ENCODE measurements at regions not wholly inside any gene's neighbourhood (a gene's known extent, or its start where the extent isn't known, plus 50 kb on each side); places are given as distances from the start of the nearest gene placed in this dataset.
A peak's percentile ranks its signal among the peaks of the same experiment; 100 is the strongest.

DNA sequence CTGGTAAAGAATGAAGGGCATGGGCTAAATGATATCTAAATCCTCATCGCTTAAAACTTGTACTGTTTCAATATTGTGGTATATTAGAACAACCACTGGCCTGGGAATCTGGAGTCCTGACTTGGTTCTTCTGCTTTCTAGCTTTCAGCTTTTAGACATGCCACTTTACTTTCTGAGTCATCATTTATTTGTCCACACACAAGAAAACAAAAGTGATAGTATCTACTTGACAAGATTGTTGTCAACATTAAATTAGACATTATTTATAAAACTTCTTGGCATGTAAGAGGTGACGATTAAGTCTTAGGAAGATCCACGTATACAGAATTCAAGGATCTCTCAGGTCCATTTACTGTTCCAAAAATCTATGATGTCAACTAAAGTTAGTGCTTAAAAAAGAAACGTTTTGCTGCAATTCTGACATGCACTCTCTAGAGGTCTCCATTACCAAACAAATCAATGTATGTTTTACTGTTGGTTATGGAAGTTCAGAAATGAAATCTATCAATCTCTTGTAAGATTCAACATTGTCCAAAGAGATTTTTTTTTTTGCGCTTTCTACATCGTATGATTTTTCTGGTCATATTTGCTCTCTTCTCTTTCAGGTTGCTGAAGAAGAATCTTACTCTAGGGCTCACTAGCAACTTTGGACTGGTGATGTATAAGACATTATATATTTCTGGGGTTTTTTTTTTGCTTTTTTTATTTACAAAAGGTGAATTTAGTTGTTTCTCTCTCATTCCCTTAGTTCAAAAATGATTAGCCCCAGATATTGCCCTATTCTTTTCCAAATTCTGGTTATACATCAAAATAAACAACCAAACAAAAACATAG is 53.6 kb upstream of the DYNC1I1 start:
- no peak for DNase-seq (ENCODE audit: low read depth)

DNA sequence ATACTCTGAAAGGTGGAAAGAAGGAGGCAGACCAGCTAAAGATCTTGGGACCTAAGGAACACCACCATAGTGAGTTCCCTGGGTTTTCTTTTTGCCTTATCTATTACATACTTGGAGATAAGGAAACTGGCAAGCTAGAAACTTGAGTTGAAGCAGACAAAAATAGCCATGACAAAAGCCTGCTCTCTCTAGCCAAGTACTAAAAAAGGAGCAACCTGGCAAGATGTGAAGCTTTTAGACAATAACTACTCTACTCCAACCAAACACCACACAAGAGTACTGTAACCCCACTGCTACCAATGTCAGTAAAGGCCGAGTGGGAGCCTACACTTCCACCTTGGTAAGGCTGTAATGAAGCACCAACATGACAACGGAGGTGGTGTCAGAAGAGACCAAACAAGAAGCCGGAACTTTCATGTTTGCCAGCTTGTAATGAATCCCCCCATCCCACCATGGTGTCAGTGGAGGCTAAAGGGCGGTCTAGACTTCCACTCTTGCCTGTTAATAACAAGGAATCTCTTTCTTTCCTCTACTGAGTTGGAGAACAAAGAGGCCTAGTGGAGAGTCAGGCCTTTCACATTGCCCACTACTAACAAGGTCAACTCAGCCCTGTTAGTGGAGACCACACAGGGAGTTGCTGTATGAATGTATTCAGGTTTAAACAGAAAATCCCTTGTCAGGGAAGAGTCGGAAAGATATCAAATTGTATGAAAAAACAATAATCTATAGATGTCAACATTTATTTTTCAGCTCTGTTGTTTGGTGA is 55.8 kb upstream of the DYNC1I1 start:
- DNase-seq (ENCODE audit: low read depth): no peak

DNA sequence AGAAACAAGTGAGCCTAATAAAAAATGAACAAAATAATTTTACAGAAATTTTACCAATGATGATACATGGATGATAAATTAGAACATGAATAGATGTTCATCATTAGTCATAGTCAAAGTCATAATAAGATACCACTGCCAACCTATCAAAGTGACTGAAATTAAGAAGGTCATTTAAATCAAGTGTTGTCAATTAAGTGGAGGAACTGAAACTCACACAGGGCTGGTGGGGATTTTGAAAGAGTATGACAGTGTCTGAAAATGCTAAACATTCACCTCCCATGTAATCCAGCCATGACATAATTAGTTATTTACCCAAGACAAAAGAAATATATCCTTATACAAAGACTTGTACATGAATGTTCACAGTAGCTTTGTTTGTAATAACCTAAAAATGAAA is 57.1 kb upstream of the DYNC1I1 start:
- no peak for DNase-seq (ENCODE audit: low read depth)

DNA sequence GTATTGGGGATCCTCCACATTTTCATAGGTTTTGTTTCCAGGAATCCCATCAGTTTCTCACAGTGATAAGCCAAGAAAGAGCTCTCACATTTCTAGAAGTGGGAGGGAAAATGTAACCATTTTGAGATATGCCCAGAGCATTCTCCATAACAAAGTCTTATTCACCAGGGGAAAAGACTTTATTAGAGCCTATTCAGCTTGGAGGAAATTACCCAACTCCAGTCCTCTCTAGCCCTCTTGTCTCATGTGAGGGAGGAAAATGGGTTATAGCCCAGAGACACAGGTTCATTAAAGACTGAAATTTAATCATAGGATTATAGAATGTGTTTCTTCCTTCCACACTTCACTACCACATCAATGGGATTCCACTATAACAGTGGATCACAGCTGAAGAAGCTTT is 61.6 kb upstream of the DYNC1I1 start:
- DNase-seq (ENCODE audit: low read depth): no peak

DNA sequence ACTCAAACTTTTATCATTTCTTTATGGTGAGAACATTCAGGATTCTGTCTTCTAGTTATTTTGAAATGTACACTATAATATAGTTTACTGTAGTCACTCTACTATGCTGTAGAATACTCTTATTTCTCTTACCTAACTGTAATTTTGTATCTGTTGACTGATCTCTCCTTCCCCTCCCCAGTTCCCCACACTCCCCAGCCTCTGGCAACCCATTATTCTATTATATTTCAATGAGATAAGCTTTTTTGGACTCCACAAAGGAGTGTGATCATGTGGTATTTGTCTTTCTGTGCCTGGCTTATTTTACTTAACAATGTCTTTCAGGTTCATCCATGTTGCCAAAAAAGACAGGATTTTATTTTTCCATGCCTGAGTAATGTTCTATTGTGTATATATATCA is 71.4 kb upstream of the DYNC1I1 start:
- DNase-seq (ENCODE audit: low read depth): no peak

DNA sequence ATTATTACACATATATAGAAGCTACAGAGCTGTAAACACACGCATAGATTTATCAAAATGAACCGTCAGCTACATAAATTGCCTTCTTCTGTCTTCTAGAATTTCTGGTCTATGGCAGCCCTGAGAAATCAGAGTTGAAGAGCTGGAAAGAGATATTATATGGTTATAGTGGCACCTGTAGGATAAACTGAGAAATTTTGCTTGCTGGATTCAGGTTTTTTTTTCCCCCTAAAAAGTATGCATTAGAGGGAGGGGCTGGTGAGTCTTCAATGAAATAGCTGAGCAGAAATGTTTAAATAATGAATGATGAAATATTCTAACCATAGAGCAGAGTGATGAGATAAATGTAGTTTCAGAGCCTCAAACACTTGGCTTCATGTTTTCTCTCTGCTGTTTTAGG is 78.0 kb upstream of the DYNC1I1 start:
- DNase-seq (ENCODE audit: low read depth): no peak

DNA sequence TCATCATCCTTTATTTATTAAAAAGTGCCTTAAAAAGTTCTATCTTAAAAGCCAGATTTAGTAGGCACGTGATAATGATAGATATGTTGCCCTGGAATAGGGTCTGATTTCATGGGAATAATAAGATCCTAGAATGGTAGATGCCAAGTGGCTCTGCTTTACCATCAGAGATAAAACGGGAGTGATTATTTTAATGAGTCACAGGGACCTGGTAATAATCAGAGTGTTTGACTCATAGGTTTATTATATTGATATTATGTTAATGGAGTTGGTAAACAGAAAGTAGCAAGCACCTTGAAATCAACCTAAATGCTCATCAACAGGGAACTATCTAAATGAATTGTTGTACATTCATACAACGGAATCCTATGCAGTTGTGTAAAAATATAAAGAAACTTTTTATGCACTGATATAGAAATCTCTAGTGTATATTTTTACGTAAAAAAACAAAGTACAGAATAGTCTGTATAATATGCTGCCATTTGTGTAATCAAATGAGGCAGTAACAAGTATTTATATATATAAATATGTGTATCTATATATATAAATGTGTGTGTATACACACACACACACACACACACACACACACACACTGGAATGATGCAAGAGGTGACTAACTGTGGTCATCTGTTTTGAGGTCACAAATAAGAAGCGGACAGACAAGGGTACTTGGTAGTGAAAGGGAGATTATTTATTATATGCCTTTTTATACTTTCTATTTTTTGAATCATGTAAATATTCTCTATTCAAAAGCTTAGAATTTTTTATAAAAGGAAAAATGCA is 78.6 kb upstream of the DYNC1I1 start:
- DNase-seq (ENCODE audit: low read depth): no peak

DNA sequence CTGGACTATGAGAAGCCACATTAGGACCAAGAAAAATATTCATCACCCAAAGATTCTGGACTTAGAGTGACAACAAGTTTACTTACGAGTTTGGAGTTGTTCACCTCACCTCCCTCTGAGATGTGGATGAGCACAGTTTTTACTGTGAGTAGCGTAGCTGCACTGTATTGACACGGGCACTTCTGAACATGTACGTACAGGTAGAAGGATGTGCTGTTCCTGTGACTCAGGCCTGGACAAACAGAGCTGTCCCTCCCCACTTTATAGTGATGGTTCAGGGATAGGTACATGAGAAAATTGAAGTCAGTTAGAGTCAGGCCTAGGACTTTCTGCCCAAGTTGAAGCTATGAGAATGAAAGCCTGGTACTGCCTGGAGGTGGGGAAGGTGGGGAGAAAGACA is 80.9 kb upstream of the DYNC1I1 start:
- no peak for DNase-seq (ENCODE audit: low read depth)

DNA sequence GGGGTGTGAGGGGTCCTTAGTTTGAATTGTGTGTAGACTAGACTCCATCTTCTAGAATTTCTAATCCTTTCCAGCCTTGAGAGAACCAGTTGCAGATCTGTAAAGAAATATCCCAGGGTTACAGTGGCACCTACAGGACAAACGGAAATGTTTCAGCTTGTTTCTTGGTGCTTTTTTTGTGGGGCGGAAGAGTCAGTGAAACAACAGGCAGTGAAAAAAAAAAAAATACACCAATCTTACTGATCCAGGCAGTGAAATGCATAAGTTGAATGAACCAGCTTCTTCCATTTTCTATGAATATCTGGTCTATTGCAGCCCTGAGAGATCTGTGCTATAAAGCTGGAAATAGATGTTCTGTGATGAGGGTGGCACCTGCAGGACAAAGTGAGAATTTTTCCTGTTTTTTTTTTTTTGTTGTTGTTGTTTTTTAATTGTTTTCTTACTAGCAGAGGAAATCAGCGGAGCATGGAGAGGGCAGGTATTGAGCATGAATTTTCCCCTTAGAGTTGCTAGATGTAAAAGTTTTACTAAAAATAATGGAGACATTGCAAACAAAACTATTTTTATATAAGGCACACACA is 81.9 kb upstream of the DYNC1I1 start:
- DNase-seq (ENCODE audit: low read depth): peak; percentile 11

DNA sequence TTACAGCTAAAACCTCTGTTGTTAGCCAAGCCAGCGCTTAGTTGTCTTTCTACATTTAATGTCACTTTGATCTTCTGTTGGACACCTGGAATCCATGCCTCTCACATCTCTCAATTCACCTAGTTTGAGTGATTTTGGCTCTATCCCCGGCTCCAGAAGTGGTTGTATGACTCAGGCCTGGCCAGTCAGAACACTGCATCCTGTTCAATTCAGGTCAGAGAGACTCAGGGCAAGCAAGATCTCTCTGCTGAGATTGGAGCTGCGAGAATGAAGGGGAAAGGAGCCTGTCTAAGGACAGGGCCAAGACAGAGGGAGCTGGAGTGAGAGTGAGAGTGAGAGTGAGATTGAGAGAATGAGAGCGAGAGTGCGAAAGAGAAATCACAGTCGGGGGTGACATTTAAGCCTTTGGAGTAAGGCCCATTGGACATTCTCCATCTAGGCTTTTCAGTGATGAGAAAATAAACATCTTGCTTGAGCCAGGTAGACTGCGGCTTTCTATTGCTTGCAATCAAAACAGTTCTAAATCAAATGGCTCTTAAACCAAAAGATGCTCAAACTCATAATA is 83.3 kb upstream of the DYNC1I1 start:
- DNase-seq (ENCODE audit: low read depth): no peak

DNA sequence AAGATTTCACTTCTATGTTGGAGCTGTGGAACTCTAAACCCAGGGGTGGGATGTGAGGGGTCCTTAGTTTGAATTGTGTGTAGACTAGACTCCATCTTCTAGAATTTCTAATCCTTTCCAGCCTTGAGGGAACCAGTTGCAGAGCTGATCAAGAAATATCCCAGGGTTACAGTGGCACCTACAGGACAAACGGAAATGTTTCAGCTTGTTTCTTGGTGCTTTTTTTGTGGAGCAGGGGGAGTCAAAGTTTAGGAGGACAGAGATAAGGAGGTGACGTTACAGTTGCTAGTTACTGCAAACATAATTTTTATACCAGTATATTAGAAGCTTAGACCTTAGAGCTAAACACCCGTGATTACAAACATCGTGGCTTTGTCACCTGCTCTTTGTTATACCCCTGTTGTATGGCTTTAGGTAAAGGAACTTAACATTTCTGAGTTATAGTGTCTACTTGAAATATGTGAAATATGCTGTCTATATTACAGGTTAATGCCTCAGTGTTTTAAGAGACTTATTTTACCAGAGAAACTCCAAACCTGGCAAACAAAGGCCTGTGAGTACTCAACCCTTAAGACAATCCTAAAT is 84.5 kb upstream of the DYNC1I1 start:
- no peak for DNase-seq (ENCODE audit: low read depth)

DNA sequence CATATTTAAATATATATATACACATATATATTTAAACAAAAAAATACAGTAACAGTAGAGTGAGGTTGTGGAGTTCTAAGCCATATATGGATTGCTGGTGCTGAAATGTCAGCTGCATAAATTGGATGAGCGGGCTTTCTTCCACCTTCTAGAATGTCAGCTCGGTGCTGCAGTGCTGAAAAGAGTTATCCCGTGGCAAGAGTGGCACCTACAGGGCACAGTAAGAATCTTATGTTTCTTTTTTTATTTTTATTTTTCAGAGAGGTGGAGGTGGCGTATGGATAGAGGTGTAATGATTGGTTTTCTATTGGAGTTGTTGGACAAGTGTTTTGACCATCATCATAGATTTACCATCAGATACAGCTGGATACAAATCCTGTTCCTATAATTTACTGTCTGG is 86.2 kb upstream of the DYNC1I1 start:
- DNase-seq (ENCODE audit: low read depth): peak; percentile 25

DNA sequence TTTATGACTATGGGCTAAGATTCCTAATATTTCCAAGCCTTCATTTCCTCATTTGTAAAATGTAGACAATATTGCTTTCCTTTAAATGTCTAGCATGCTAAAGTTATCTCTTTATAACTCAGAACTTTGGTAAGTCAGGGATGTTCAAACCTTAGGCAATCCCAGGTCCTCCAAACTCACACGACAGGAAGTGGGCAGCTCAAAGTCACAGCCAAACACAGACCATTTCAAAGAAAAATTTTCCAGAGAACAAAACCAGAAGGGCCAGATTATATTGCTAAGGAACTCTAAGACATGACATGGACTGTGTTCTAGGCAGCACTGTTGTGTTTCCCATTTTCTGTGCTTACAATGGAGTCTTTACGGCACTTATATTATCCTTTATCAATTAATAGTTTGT is 87.8 kb upstream of the DYNC1I1 start:
- no peak for DNase-seq (ENCODE audit: low read depth)

DNA sequence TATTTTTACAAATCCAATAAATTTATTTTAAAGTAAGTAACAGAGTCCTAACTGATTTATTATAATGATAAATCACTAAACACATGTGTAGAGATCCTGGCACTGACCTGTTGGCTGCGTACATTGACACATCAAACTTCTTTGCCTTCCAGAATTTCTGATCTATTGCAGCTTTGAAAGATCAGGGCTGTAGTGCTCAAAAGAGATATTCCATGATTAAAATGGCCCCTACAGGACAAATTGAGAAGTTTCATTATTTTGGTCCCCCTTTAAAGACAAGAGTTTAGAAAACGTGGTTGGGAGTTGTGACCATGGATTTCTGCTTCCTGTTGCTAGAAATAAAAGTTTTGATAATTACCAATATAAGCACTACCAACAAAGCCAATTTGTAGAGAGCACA is 87.7 kb upstream of the PDK4 start:
- DNase-seq (ENCODE audit: low read depth): peak; percentile 21

DNA sequence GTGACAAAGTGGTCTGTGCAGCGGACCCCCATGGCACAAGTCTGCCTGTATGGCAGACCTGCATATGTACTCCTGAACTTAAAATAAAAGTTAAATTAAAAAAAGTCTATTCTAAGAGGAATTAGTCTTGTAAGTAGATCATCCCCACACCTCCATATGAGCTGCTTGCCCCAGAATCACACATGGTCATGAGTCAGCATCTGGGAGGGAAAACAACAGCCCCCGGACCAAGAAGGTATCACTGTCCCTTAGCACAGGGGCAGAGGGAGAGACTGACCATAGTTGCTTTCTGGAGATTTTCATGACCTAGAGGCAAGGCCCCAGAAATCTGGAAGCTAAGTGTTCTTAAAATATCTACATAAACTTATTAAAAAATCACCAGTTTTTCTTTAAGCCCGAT is 86.6 kb upstream of the PDK4 start:
- no peak for DNase-seq (ENCODE audit: low read depth)

DNA sequence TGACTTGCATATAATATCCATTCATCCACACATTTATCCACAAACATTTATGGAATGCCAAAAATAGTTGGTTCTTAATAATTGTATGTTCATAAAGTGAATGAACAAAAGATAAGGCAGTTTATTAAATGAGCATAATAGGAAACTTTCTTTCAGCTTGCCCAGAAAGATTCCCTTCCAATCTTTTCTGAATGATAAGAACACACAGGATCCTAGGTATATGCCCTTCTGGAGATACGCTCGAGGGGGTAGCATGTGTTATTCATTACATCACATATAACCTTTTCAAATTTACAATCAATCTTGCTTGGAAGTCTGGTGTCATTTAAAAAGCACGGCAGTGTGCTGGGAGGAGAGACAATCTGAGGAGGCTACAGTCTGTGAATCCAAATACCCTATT is 80.4 kb upstream of the PDK4 start:
- DNase-seq (ENCODE audit: low read depth): no peak

DNA sequence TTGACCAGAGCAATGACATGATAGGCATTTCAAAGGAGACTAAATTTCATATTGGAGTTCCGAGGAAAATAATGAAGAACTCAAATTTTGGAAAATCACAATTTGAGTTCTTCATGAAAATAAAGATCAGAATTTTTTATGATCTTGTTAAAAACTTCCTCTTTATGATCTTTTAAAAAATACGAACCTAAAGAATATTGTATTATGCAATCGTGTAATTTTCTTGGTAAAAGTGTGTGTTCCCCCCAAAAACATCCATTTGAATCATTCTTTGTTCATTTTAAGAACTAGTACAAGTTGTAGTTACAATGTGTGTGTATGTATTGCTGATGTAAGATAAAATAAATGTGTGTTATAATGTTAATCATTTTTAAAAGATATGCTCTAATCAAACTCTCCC is 79.3 kb upstream of the PDK4 start:
- DNase-seq (ENCODE audit: low read depth): no peak

DNA sequence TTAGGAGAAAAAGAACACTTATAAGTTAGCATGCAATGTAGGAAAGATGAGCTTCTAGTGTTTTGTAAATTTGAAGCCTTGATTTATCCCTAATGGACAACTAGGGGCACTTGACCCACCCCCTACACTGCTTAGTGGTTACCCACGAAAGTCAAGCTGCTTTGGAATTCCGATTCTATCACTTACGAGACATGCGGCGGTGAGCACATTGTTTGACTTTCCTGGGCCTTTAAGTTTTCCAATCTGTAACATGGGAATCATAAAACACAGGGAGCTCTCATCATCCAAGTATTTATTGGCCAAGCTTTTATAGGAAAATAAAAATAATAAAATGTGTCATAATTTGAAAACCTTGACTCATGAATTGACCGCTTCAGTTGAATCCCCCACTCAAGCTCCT is 78.7 kb upstream of the PDK4 start:
- no peak for DNase-seq (ENCODE audit: low read depth)

DNA sequence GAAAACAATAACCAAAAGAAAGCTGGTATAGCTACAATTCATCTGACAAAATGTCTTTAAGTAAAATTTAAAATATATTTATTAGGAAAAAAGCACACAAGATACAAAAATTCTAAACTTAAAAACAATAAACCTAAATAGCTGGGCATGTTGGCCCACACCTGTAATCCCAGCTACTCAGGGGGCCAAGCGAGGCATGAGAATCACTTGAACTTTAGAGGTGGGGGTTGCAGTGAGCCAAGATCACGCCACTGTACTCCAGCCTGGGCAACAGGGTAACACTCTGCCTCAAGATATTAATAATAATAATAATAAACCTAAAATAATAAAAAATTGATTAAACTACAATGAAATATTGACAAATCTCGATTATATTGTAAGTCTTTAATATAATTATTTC is 77.8 kb upstream of the PDK4 start:
- DNase-seq (ENCODE audit: low read depth): no peak

DNA sequence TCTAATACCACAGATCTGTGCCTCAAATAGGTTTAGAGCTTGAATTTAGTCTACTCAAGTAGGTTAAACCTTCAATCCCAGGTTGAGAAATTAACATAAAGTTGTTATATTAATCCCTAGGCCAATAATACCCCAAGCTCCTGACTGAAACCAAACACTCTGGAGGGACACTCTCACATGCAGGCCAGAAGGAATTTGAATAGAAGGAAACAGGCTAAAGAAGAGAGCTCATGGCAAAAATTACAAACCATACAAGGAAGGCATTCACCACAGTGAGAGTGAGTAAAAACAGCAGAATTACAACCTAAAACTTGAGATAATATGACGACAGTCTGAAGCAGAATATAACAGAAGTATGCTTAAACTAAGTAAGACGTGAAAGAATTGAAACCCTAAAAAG is 76.1 kb upstream of the PDK4 start:
- no peak for DNase-seq (ENCODE audit: low read depth)

DNA sequence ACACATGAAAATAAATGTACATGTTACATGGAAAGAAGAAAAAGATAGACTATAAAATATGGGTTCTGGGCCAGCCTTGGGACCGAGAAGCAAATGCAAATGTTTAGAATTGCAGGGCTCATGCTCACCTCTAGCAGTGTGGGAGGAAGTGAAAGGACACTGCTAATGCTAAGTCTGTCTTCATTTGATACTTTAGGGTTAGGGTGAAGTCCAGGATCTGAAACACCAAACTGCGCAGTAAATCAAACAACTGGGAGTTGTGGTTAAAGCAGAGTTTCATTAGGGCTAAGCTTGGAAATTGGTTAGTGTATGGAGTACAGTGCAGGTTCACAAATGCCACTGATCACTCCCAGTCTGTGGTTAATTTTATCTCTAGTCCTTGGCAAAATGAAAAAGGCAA is 73.2 kb upstream of the PDK4 start:
- DNase-seq (ENCODE audit: low read depth): no peak

DNA sequence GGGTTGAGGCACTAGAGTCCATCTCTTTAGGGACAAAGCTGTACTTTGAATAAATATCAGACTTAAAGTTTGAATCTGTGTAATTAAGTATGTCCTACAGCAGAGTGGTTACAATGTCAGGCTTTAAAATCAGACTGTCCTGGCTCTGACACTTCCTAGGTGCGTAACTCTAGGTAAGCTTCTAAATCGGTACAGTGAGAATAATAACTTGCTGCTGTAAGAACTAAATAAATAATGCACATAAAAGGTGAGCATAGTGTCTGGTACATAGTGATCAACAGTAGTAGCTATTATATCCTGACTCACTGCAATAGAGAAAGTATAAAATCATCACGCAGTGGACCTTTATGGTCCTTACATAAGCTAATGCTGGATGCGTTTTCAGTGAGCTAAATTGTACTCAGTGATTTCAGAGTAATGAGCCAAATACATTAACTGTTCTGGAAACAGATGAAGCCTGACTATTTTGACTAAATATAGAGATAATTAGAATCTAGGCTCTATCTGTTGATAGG is 72.2 kb upstream of the PDK4 start:
- DNase-seq (ENCODE audit: low read depth): no peak
